HepG2 (cell line): ENCODE measurements at regions not wholly inside any gene's neighbourhood (a gene's known extent, or its start where the extent isn't known, plus 50 kb on each side); places are given as distances from the start of the nearest gene placed in this dataset.

Source experiments
- ATAC-seq: fragments of 200-7000 bp; cut with Tn5 transposase; 3 replicates; pipeline ENCODE4 v1.9.1; 2020; ENCODE audit warnings: mild to moderate bottlenecking, moderate library complexity
- BruUV-seq: library from RNA; stranded (reverse); fragments of 400-500 nt; replicated peaks from 2 replicates; lab custom pipeline; 2021; lab: Mats Ljungman, UMichigan
- CTCF ChIA-PET: fragments of 300-600 bp; formaldehyde crosslinking; extraction: SDS; loops from one replicate; lab custom pipeline; 2021; ENCODE audit warnings: low total read pairs, inconsistent platforms, low intra/inter-chr PET ratio; lab: Yijun Ruan, JAX
- POLR2A ChIA-PET: fragments of 350-600 bp; sonication (Branson Sonifier 250); formaldehyde crosslinking; loops from one replicate; lab custom pipeline; 2020; ENCODE audit warnings: antibody characterized with exemption, inconsistent platforms; lab: Yijun Ruan, JAX
- DNase-seq: peaks from one replicate; pipeline ENCODE4 v3.0.0-alpha.2; 2015; ENCODE audit warnings: low spot score
- FAIRE-seq: peaks from 3 replicates; lab custom pipeline; 2011; peaks lifted over from hg19 to GRCh38; lab: Jason Lieb, UNC
- H2AFZ ChIP-seq: one replicate; pipeline ENCODE4 v1.6.1; 2011; ENCODE audit warnings: low read length, inconsistent platforms
- H3K27ac ChIP-seq: fragments of 300-600 bp; 3 replicates; pipeline ENCODE4 v1.8.0; 2011; ENCODE audit warnings: mixed run types, mild to moderate bottlenecking, mixed read lengths, low read length, inconsistent platforms; ENCODE audit not compliant: insufficient read depth; ENCODE audit errors: extremely low read length
- H3K27me3 ChIP-seq, 2 experiments: fragments of 200-600 bp in 1 of 2; 2 replicates in 1 of 2; 3 replicates in 1 of 2; pipeline versions ENCODE4 v1.6.0 to v1.8.0; 2011; ENCODE audit warnings: low read length in 2 of 2, mild to moderate bottlenecking in 2 of 2, moderate library complexity in 2 of 2, inconsistent platforms in 1 of 2; ENCODE audit not compliant: insufficient read depth in 2 of 2, control insufficient read depth in 1 of 2
- H3K36me3 ChIP-seq, 2 experiments: fragments of 200-600 bp in 1 of 2; replicated peaks in 1 of 2; 2 replicates in 1 of 2; 3 replicates in 1 of 2; pipeline versions ENCODE4 v1.5.1 to v1.8.0; 2011; ENCODE audit warnings: low read length in 2 of 2, inconsistent platforms in 1 of 2; ENCODE audit not compliant: insufficient read depth in 2 of 2, control insufficient read depth in 1 of 2
- H3K4me1 ChIP-seq: 2 replicates; pipeline ENCODE4 v1.5.1; 2012; ENCODE audit warnings: low read length, inconsistent platforms; ENCODE audit not compliant: insufficient read depth
- H3K4me2 ChIP-seq: 2 replicates; pipeline ENCODE4 v1.6.0; 2011; ENCODE audit warnings: low read depth, low read length, inconsistent platforms
- H3K4me3 ChIP-seq, 3 experiments: fragments of 200-600 bp in 1 of 3; sonication (generic), shearing (Covaris generic) in 1 of 3; replicated peaks in 1 of 3; 2 replicates each; pipeline ENCODE4 v1.5.1; 2011 to 2016; ENCODE audit warnings: low read length in 3 of 3, inconsistent platforms in 2 of 3, low read depth in 2 of 3, mild to moderate bottlenecking in 2 of 3, control low read depth in 1 of 3, mixed read lengths in 1 of 3; ENCODE audit not compliant: insufficient read depth in 1 of 3
- H3K79me2 ChIP-seq: one replicate; pipeline ENCODE4 v1.6.1; 2011; ENCODE audit warnings: low read length, inconsistent platforms; ENCODE audit not compliant: insufficient read depth
- H3K9ac ChIP-seq: 2 replicates; pipeline ENCODE4 v1.6.0; 2011; ENCODE audit warnings: mild to moderate bottlenecking, low read depth, low read length, inconsistent platforms; ENCODE audit not compliant: insufficient read depth
- H3K9me3 ChIP-seq: 2 replicates; pipeline ENCODE4 v1.5.1; 2012; ENCODE audit warnings: mild to moderate bottlenecking, low read length
- H4K20me1 ChIP-seq: 2 replicates; pipeline ENCODE4 v1.6.0; 2011; ENCODE audit warnings: inconsistent platforms, mild to moderate bottlenecking, low read length, moderate library complexity; ENCODE audit not compliant: insufficient read depth
- CERS6 ChIP-seq: sonication (generic); formaldehyde crosslinking; IDR thresholded peaks from 2 replicates; pipeline ENCODE4 v1.5.0; 2020; ENCODE audit warnings: missing genetic modification reagents
- MTA3 ChIP-seq: sonication (generic); formaldehyde crosslinking; IDR thresholded peaks from 2 replicates; pipeline ENCODE4 v1.4.0; 2020; ENCODE audit warnings: missing genetic modification reagents
- NCOA5 ChIP-seq: sonication (generic); formaldehyde crosslinking; IDR thresholded peaks from 2 replicates; pipeline ENCODE4 v1.4.0; 2020; ENCODE audit warnings: missing genetic modification reagents
- SSRP1 ChIP-seq: IDR thresholded peaks from 2 replicates; pipeline ENCODE4 v1.6.1; 2016; ENCODE audit warnings: control low read depth
- TEAD2 ChIP-seq: sonication (generic); formaldehyde crosslinking; IDR thresholded peaks from 2 replicates; pipeline ENCODE4 v1.9.0; 2021; ENCODE audit warnings: missing genetic modification reagents
- ZNF484 ChIP-seq: sonication (generic); formaldehyde crosslinking; IDR thresholded peaks from 2 replicates; pipeline ENCODE4 v1.5.1; 2020; ENCODE audit warnings: mild to moderate bottlenecking, low read depth, missing genetic modification reagents, borderline replicate concordance
- ZNF740 ChIP-seq: sonication (generic); formaldehyde crosslinking; IDR thresholded peaks from 2 replicates; pipeline ENCODE4 v1.4.0; 2020; ENCODE audit warnings: missing genetic modification reagents
- WGBS: methylation state at CpG from one replicate; pipeline ENCODE4 v1.1.6; 2017; ENCODE audit warnings: low lambda C conversion rate; 5-methylcytosine and 5-hydroxymethylcytosine counted together
- in situ Hi-C: cut with HindIII; loops from 2 replicates; pipeline ENCODE4 v1.10.0; 2017; ENCODE audit warnings: low pct_unique_long_range_greater_than_20kb; ENCODE audit not compliant: extremely low pct_ligation_motif_present
- intact Hi-C: fragments of 100-400 bp; cut with micrococcal nuclease; formaldehyde crosslinking; loops from one replicate; pipeline ENCODE4 v1.10.0; 2022; ENCODE audit not compliant: unreplicated experiment
- TF ChIP-seq, protein P1 (sequence below): sonication (generic); formaldehyde crosslinking; IDR thresholded peaks from 2 replicates; pipeline ENCODE4 v1.5.1; 2020; ENCODE audit warnings: mild to moderate bottlenecking, missing genetic modification reagents
- TF ChIP-seq, protein P2 (sequence below): sonication (generic); formaldehyde crosslinking; IDR thresholded peaks from 2 replicates; pipeline ENCODE4 v1.4.0; 2020; ENCODE audit warnings: mild to moderate bottlenecking, missing genetic modification reagents

GRCh38 chr4:46491455-46491854 is 101.5 kb upstream of the GABRA2 start:
- BruUV-seq, result no TSS peak
- TF ChIP-seq ZNF484 (CRISPR knock-in tag), result no peak
- no peak for TF ChIP-seq ZNF740 (CRISPR knock-in tag)
- TF ChIP-seq, protein P1, sequence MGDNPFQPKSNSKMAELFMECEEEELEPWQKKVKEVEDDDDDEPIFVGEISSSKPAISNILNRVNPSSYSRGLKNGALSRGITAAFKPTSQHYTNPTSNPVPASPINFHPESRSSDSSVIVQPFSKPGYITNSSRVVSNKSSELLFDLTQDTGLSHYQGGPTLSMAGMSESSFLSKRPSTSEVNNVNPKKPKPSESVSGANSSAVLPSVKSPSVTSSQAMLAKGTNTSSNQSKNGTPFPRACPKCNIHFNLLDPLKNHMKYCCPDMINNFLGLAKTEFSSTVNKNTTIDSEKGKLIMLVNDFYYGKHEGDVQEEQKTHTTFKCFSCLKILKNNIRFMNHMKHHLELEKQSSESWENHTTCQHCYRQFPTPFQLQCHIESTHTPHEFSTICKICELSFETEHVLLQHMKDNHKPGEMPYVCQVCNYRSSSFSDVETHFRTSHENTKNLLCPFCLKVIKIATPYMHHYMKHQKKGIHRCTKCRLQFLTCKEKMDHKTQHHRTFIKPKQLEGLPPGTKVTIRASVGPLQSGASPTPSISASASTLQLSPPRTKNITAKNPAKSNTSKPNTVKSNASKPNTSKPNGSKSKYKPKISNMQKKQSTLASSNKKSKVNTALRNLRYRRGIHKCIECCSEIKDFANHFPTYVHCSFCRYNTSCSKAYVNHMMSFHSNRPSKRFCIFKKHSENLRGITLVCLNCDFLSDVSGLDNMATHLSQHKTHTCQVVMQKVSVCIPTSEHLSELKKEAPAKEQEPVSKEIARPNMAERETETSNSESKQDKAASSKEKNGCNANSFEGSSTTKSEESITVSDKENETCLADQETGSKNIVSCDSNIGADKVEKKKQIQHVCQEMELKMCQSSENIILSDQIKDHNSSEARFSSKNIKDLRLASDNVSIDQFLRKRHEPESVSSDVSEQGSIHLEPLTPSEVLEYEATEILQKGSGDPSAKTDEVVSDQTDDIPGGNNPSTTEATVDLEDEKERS (CRISPR knock-in tag), result no peak
- TF ChIP-seq NCOA5 (CRISPR knock-in tag), result no peak
- TF ChIP-seq TEAD2 (CRISPR knock-in tag), result no peak
- TF ChIP-seq, all 625 proteins: peak for 0
- H3K36me3 ChIP-seq, result no peaks in the 10 kb centered on the region
- no peaks in the 10 kb centered on the region for H4K20me1 ChIP-seq
- no peaks in the 10 kb centered on the region for H3K79me2 ChIP-seq
- H2AFZ ChIP-seq, result no peak overlapping the region
- in situ Hi-C loops, result no loop called here
- intact Hi-C loops, result no loop called here
- no peaks in the 10 kb centered on the region for H3K27me3 ChIP-seq
- H3K4me1 ChIP-seq, result no peaks in the 10 kb centered on the region
- no peak overlapping the region for H3K4me3 ChIP-seq
- no peak overlapping the region for H3K4me2 ChIP-seq
- H3K9ac ChIP-seq, result no peak overlapping the region
- ATAC-seq (no peak), DNase-seq (no peak), FAIRE-seq (no peak)
- no peak overlapping the region for H3K27ac ChIP-seq
- POLR2A ChIA-PET, result no interaction called here
- H3K9me3 ChIP-seq, result peaks cover 5% of the 10 kb centered on the region; the same call in 1 of the 2 replicates
- CTCF ChIA-PET, result no interaction called here
- WGBS, result 3% methylated on average over 2 of the region's 2 CpGs

- in situ Hi-C loops (no loop called here), intact Hi-C loops (no loop called here)
- H4K20me1 ChIP-seq, result no peaks in the 10 kb centered on the region
- H3K27me3 ChIP-seq, result no peaks in the 10 kb centered on the region
- POLR2A ChIA-PET, result no interaction called here
- no TSS peak for BruUV-seq
- no peaks in the 10 kb centered on the region for H3K36me3 ChIP-seq
- no peaks in the 10 kb centered on the region for H3K79me2 ChIP-seq
- H3K27ac ChIP-seq, result no peak overlapping the region
- TF ChIP-seq, protein P2, sequence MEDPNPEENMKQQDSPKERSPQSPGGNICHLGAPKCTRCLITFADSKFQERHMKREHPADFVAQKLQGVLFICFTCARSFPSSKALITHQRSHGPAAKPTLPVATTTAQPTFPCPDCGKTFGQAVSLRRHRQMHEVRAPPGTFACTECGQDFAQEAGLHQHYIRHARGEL (CRISPR knock-in tag), result no peak
- TF ChIP-seq MTA3 (CRISPR knock-in tag) (no peak), SSRP1 (CRISPR knock-in tag) (no peak), CERS6 (CRISPR knock-in tag) (no peak)
- H3K9ac ChIP-seq, result no peak overlapping the region
- DNase-seq (no peak), FAIRE-seq (no peak), ATAC-seq (no peak)
- no peak overlapping the region for H3K4me2 ChIP-seq
- no peak overlapping the region for H2AFZ ChIP-seq
- H3K4me1 ChIP-seq, result no peaks in the 10 kb centered on the region
- H3K9me3 ChIP-seq, result peaks cover 5% of the 10 kb centered on the region; the same call in 1 of the 2 replicates
- H3K4me3 ChIP-seq, result no peak overlapping the region
- CTCF ChIA-PET, result no interaction called here
Observed at GRCh38 chr4:46484881-46485280, 95.0 kb upstream of the GABRA2 start.
